HG02798 (cell line): ENCODE measurements at regions not wholly inside any gene's neighbourhood (a gene's known extent, or its start where the extent isn't known, plus 50 kb on each side); places are given as distances from the start of the nearest gene placed in this dataset.
"Not testable (repeated sequence)": the region's sequence is repeated elsewhere in the genome, so short reads cannot be mapped to it uniquely, and the experiment has no call there.

Experiments used
- ATAC-seq: cut with Tn5 transposase; IDR thresholded peaks from one replicate; pipeline ENCODE4 v1.9.1; 2021; ENCODE audit warnings: mild to moderate bottlenecking; ENCODE audit not compliant: unreplicated experiment, poor library complexity

DNA sequence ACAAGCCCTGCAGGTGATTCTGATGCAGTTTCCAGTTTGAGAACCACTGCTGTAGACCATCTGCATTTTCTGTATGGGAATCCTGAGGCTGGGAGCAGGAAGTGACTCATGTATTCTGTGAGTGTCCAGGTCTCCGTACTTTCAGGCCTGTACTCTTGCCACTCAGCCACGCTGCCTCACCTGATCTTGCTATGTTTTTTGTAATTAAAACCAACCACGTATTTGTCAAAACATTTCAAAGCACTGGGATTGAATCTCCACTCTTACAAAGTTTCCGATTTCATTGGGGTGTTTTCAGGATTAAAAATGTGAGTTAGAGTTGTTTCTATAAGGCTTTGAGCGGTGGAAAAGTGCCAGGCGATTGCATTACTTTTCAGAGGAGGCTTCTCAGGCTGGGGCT, 2907.5 kb downstream of the RPIA start:
- not testable (repeated sequence) for ATAC-seq

DNA sequence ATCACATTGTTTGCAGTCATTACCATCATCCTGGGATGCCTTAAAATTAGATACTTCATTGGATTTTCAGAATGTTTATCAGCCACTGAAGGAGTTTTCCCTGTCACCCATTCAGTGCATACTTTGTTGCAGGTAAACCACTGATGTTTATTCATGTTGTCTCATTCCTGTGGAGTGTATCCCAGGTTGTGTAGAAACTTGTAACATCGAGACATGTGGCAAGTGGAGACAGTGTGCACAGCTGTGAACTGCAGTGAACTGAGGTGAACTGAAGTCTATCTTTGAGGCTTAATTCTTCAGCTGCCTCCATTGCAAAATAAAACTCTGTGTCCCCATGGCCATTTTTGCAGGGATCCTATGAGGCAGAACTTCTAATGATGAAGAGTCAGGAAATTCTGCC, 2911.4 kb downstream of the RPIA start:
- ATAC-seq: not testable (repeated sequence)

DNA sequence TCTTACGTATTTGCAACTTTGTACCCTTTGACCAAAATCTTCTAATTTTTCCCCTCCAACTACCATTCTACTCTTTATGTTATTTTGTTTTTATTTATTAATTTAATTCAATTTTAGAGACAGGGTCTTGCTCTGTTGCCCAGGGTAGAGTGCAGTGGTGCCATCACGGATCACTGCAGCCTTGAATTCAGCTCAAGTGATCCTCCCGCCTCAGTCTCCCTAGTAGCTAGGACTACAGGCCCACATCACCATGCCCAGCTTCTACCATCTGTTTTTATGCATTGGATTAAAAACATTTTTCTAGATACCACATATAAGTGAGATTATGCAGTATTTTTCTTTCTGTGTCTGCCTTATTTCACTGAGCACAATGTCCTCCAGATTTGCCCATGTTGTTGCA, 2912.5 kb downstream of the RPIA start:
- ATAC-seq: not testable (repeated sequence)

DNA sequence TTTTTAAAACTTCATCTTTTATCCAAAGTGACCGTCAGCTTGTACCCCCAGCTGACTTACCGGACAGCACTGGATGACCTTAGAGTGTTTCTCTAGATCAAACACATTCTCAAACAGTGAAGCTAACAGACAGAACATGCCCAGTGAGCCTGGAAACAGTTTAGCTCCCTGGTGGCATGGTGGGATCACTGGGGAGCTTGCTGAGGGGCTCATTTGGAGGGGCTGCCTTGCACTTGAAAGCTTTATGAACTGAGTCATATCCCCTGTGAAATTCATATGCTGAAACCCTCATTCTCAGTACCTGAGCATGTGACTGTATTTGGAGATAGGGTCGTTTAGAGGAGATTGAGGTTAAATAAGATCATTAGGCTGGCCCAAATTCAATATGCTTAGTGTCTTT, 2913.2 kb downstream of the RPIA start:
- ATAC-seq: not testable (repeated sequence)

DNA sequence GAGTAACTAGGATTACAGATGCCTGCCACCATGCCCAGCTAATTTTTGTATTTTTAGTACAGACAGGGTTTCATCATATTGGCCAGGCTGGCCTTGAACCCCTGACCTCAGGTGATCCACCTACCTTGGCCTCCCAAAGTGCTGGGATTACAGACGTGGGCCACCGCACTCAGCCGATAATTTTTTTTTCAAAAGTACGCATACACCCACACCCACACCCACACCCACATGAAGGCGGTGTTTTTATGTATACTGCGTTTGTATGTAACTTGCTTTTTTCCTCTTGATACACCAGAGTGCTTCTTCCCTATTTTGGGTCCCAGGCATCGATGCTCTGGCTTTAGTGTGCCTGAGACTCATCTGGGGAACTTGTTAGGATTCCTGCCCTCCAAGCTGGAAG, 2932.3 kb downstream of the RPIA start:
- ATAC-seq: not testable (repeated sequence)

DNA sequence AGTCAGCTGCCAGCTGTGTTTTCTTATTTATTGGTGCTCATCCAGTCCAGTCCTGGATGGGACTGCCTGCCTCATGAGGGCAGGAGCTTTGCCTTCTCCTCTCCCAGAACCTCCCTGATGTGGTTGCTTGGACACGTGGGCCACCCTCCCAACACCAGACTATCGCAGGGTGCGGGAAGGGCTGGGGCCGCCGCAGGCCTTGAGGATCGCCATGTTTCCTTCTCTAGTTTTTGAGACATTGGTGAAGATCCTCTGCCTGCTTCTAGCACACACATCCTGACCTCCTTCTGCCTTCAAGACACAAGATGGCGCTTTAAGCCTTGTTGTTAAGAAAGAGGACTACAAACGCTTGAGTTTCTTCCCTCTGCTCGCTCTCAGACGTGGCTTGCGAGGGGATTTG, 2937.0 kb downstream of the RPIA start:
- not testable (repeated sequence) for ATAC-seq

DNA sequence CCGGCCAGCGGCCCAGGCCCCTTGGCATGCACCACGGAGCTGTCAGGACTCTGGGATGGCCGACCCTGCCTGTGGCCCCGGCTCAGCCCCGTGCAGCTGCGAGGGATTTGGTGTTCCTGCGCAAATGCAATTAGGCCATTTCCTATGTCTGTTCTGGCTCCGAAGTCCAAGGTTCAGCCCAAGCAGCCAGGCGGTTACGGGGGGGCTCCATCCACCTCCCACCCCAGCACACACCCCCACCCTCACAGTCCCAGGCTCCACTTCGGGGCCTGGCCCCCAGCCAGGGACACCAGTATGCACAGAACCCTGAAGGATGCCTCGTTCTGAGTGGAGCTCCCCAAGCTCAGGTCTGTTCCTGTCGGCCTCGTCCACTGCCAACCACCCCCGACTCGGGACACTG, 2965.7 kb downstream of the RPIA start:
- not testable (repeated sequence) for ATAC-seq

GRCh38 chr2:91658336-91658735, 2966.9 kb downstream of the RPIA start:
- ATAC-seq: not testable (repeated sequence)

- ATAC-seq: not testable (repeated sequence)
Measured at GRCh38 chr2:91659189-91659916, 2967.9 kb downstream of the RPIA start.

DNA sequence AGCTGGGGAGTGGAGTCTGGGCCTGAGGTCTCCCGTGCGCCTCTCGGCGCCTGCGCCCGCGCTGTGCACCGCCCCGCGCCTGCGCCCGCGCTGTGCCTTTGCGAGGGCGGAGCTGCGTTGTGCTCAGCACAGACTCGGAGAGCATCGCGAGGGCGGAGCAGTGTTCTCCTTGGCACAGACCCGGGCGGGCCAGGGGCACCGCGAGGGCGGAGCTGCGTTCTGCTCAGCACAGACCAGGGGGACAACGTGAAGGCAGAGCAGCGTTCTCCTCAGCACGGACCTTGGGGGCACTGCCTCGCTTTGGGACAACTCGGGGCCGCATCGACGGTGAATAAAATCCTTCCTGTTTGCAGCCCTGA, 2968.4 kb downstream of the RPIA start:
- peak; percentile 100 for ATAC-seq

DNA sequence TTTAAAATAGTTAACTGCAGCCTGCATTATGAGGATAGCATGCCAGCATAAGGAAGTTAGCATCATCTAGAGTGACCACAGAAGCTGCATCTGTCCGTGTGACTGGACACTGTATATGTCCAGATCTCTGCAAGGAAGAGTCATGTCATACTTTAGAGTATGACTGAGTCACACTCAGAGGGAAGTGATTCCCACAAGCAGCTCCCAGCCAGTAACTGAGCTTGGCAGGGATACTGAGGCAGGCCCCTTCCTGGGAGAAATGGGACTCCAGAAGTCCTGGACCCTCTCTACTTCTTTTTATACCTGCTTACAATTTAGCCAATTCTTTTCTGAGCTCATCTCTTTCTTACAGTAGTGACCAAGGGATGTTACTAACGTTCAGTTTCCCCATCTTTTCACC, 2975.9 kb downstream of the RPIA start:
- not testable (repeated sequence) for ATAC-seq

GRCh38 chr2:91685541-91685940, 2994.1 kb downstream of the RPIA start:
- not testable (repeated sequence) for ATAC-seq

DNA sequence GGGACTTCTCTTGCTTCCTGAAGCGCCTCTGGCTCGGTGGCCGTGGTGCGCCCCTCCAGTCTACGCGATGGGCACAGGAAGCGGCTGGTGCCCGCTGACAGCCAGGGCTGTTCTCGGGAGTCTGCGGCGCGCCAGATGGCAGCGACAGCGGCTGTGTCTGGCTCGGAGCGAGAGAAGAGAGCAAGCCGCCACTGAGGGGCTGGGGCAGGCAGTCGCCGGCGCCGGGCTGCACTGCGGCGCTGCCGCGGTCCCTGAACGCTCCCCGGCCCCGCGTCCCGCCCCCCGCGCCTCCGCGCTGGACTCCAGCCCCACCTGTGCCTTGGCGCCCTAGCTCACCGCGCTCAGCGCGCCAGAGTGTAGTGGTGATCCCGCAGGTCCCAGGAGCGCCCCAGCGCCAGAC, 2994.6 kb downstream of the RPIA start:
- not testable (repeated sequence) for ATAC-seq
